SK-N-SH treated with all-trans-retinoic acid at 6 μM for 48 hours (cell line): ENCODE measurements at regions not wholly inside any gene's neighbourhood (a gene's known extent, or its start where the extent isn't known, plus 50 kb on each side); places are given as distances from the start of the nearest gene placed in this dataset.

ENCODE experiments used
- ATAC-seq: fragments of 200-7000 bp; cut with Tn5 transposase; 3 replicates; pipeline ENCODE4 v1.9.1; 2020; ENCODE audit warnings: mild to moderate bottlenecking, moderate library complexity
- ARNTL ChIP-seq: fragments of 450-650 bp; formaldehyde crosslinking; IDR thresholded peaks from 2 replicates; pipeline ENCODE4 v1.5.0; 2020; ENCODE audit warnings: low read depth, mild to moderate bottlenecking, moderate library complexity, borderline replicate concordance
- BACH2 ChIP-seq: fragments of 250-450 bp; sonication (Bioruptor Pico); IDR thresholded peaks from 2 replicates; pipeline ENCODE4 v1.9.0; 2021; ENCODE audit warnings: mild to moderate bottlenecking, borderline replicate concordance
- CREB5 ChIP-seq: fragments of 250-450 bp; sonication (Bioruptor Pico); IDR thresholded peaks from 2 replicates; pipeline ENCODE4 v1.5.1; 2020; ENCODE audit warnings: low read depth, mild to moderate bottlenecking, moderate library complexity
- CSDC2 ChIP-seq: fragments of 250-450 bp; sonication (Bioruptor Pico); IDR thresholded peaks from 2 replicates; pipeline ENCODE4 v1.5.0; 2020; ENCODE audit warnings: mild to moderate bottlenecking, moderate library complexity
- ESRRG ChIP-seq: fragments of 250-450 bp; sonication (Bioruptor Pico); IDR thresholded peaks from 2 replicates; pipeline ENCODE4 v1.6.1; 2021; ENCODE audit warnings: mild to moderate bottlenecking
- ISL1 ChIP-seq: fragments of 250-450 bp; sonication (Bioruptor Pico); IDR thresholded peaks from 2 replicates; pipeline ENCODE4 v2.1.2; 2022; ENCODE audit warnings: mild to moderate bottlenecking, moderate library complexity
- OSR1 ChIP-seq: fragments of 250-450 bp; sonication (Bioruptor Pico); IDR thresholded peaks from 2 replicates; pipeline ENCODE4 v1.8.0; 2022; ENCODE audit warnings: moderate library complexity, mild to moderate bottlenecking, inconsistent platforms
- PATZ1 ChIP-seq: fragments of 250-450 bp; sonication (Bioruptor Pico); IDR thresholded peaks from 2 replicates; pipeline ENCODE4 v1.8.0; 2020; ENCODE audit warnings: mild to moderate bottlenecking, moderate library complexity, borderline replicate concordance
- POU6F1 ChIP-seq: fragments of 250-450 bp; sonication (Bioruptor Pico); IDR thresholded peaks from 2 replicates; pipeline ENCODE4 v1.8.0; 2021; ENCODE audit warnings: low read depth, mild to moderate bottlenecking, moderate library complexity, borderline replicate concordance
- SNAI2 ChIP-seq: fragments of 250-450 bp; sonication (Bioruptor Pico); IDR thresholded peaks from 2 replicates; pipeline ENCODE4 v1.5.0; 2020; ENCODE audit warnings: mild to moderate bottlenecking, moderate library complexity
- TOX ChIP-seq: fragments of 250-450 bp; sonication (Bioruptor Pico); IDR thresholded peaks from 2 replicates; pipeline ENCODE4 v1.8.0; 2021; ENCODE audit warnings: mild to moderate bottlenecking, moderate library complexity, borderline replicate concordance
- ZC3H10 ChIP-seq: fragments of 250-450 bp; sonication (Bioruptor Pico); IDR thresholded peaks from 2 replicates; pipeline ENCODE4 v1.5.1; 2021; ENCODE audit warnings: mild to moderate bottlenecking, moderate library complexity
- ZFP3 ChIP-seq: fragments of 250-450 bp; sonication (Bioruptor Pico); IDR thresholded peaks from 2 replicates; pipeline ENCODE4 v1.5.0; 2020; ENCODE audit warnings: mild to moderate bottlenecking, moderate library complexity
- ZFP30 ChIP-seq: fragments of 450-650 bp; formaldehyde crosslinking; IDR thresholded peaks from 2 replicates; pipeline ENCODE4 v1.5.0; 2022; ENCODE audit warnings: mild to moderate bottlenecking, moderate library complexity
- ZNF565 ChIP-seq: fragments of 450-650 bp; formaldehyde crosslinking; conservative IDR thresholded peaks from 2 replicates; pipeline ENCODE4 v1.5.0; 2020; ENCODE audit warnings: low read depth, mild to moderate bottlenecking, moderate library complexity
- ZNF70 ChIP-seq: fragments of 450-650 bp; formaldehyde crosslinking; IDR thresholded peaks from 2 replicates; pipeline ENCODE4 v1.5.0; 2020; ENCODE audit warnings: mild to moderate bottlenecking, moderate library complexity
- ZNF8 ChIP-seq: fragments of 450-650 bp; formaldehyde crosslinking; IDR thresholded peaks from 2 replicates; pipeline ENCODE4 v1.5.0; 2020; ENCODE audit warnings: mild to moderate bottlenecking, moderate library complexity
- TF ChIP-seq, protein P1 (sequence below): fragments of 250-450 bp; sonication (Bioruptor Pico); IDR thresholded peaks from 2 replicates; pipeline ENCODE4 v1.5.0; 2020; ENCODE audit warnings: mild to moderate bottlenecking, moderate library complexity
- TF ChIP-seq, protein P2 (sequence below): fragments of 250-450 bp; sonication (Bioruptor Pico); IDR thresholded peaks from 2 replicates; pipeline ENCODE4 v1.5.1; 2021; ENCODE audit warnings: mild to moderate bottlenecking, moderate library complexity

DNA sequence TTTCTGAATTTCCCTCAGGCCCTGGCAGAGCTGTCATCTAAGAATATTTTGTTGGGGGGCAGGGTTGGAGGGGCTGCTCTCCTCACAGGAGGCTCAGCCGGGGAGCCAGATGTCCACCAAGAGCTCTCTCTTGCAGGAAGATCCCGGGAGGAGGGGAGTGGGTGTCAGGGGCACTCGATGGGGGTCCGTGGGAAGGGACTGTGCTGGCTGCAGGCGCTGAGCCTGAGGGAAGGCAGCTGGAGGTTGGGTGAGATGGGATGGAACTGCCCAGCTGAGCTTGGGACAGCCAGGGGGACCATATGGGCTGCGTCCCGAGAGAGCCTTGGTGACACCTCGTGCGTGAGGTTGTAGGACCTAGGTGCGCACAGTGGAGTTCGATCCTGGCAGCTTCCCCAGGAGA, 111.2 kb upstream of the GSE1 start:
- TF ChIP-seq POU6F1 (CRISPR knock-in tag) (no peak), ARNTL (CRISPR knock-in tag) (no peak), ZC3H10 (CRISPR knock-in tag) (no peak), ZFP3 (no peak), CREB5 (CRISPR knock-in tag) (no peak), ZNF565 (no peak), SNAI2 (no peak), TOX (CRISPR knock-in tag) (no peak), ZNF8 (CRISPR knock-in tag) (no peak), OSR1 (no peak), ZNF70 (CRISPR knock-in tag) (no peak), ZFP30 (no peak), ISL1 (no peak)
- no peak for ATAC-seq

DNA sequence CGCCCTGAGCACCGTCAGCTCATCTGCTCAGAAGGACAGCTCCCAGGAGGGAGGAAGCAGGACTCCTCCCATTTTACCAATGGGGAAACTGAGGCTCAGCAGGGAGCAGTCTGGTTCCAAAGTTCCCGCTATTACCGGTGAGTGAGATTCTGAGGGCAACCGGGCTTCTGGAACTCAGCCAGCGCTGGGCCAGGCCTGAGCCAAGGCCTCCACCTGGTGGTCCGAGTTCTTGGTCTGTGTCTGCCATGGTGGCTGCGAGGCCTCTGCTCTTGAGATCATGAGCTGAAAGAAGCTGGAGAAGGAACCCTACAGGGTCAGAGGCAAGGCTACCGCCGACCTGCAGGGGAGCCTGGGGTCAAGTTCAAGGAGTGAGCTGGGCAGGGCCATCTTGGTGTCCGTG, 110.8 kb upstream of the GSE1 start:
- no peak for TF ChIP-seq ZNF70 (CRISPR knock-in tag)
- TF ChIP-seq, all 23 proteins: peak for 0
- ATAC-seq: no peak

GRCh38 chr16:85503679-85504231, 109.4 kb upstream of the GSE1 start:
- no peak for TF ChIP-seq BACH2 (CRISPR knock-in tag)
- TF ChIP-seq PATZ1 (CRISPR knock-in tag): no peak
- no peak for TF ChIP-seq ZC3H10 (CRISPR knock-in tag)
- TF ChIP-seq ZFP3: no peak
- TF ChIP-seq CSDC2 (CRISPR knock-in tag): no peak
- TF ChIP-seq ISL1: no peak
- ATAC-seq: no peak

DNA sequence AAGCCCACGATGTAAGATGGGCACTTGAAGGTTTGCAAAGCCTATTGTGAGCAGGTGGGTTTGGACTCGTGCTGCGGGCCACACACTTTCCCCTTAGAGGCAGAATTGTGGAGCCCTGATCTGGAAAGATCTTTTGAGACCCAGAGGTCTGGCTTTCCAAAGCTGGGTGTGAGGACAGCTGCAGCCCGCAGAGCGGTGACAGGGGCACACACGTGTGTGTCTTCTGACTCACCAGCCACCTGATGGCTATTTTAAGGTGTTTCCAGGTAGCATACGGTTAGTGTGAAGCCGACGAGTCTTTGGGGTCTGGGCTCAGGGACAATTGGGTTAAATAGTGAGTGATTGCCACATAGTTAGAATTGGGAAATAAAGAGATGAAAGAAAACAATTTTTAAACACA, 108.9 kb upstream of the GSE1 start:
- TF ChIP-seq ZNF8 (CRISPR knock-in tag) (no peak), ZC3H10 (CRISPR knock-in tag) (no peak)
- no peak for ATAC-seq

- TF ChIP-seq ZFP3 (peak; percentile 52; the same call in 1 of the 2 replicates), CSDC2 (CRISPR knock-in tag) (no peak), POU6F1 (CRISPR knock-in tag) (no peak), ESRRG (no peak), ARNTL (CRISPR knock-in tag) (no peak)
- TF ChIP-seq, protein P1, sequence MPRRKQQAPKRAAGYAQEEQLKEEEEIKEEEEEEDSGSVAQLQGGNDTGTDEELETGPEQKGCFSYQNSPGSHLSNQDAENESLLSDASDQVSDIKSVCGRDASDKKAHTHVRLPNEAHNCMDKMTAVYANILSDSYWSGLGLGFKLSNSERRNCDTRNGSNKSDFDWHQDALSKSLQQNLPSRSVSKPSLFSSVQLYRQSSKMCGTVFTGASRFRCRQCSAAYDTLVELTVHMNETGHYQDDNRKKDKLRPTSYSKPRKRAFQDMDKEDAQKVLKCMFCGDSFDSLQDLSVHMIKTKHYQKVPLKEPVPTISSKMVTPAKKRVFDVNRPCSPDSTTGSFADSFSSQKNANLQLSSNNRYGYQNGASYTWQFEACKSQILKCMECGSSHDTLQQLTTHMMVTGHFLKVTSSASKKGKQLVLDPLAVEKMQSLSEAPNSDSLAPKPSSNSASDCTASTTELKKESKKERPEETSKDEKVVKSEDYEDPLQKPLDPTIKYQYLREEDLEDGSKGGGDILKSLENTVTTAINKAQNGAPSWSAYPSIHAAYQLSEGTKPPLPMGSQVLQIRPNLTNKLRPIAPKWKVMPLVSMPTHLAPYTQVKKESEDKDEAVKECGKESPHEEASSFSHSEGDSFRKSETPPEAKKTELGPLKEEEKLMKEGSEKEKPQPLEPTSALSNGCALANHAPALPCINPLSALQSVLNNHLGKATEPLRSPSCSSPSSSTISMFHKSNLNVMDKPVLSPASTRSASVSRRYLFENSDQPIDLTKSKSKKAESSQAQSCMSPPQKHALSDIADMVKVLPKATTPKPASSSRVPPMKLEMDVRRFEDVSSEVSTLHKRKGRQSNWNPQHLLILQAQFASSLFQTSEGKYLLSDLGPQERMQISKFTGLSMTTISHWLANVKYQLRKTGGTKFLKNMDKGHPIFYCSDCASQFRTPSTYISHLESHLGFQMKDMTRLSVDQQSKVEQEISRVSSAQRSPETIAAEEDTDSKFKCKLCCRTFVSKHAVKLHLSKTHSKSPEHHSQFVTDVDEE (CRISPR knock-in tag): no peak
- TF ChIP-seq, protein P2, sequence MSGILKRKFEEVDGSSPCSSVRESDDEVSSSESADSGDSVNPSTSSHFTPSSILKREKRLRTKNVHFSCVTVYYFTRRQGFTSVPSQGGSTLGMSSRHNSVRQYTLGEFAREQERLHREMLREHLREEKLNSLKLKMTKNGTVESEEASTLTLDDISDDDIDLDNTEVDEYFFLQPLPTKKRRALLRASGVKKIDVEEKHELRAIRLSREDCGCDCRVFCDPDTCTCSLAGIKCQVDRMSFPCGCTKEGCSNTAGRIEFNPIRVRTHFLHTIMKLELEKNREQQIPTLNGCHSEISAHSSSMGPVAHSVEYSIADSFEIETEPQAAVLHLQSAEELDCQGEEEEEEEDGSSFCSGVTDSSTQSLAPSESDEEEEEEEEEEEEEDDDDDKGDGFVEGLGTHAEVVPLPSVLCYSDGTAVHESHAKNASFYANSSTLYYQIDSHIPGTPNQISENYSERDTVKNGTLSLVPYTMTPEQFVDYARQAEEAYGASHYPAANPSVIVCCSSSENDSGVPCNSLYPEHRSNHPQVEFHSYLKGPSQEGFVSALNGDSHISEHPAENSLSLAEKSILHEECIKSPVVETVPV (CRISPR knock-in tag): no peak
- no peak for ATAC-seq
Observed at GRCh38 chr16:85505794-85506634, 107.1 kb upstream of the GSE1 start.
